Brain microvascular endothelial cell (primary cell): ENCODE measurements at regions not wholly inside any gene's neighbourhood (a gene's known extent, or its start where the extent isn't known, plus 50 kb on each side); places are given as distances from the start of the nearest gene placed in this dataset.

Experiments used
- DNase-seq: peaks from one replicate; pipeline ENCODE4 v3.0.0-alpha.2; 2020
- H3K27ac ChIP-seq: fragments of 250-450 bp; sonication (Bioruptor Pico); 2 replicates; pipeline ENCODE4 v1.5.1; 2020; ENCODE audit warnings: mild to moderate bottlenecking, moderate library complexity
- H3K27me3 ChIP-seq: fragments of 250-450 bp; sonication (Bioruptor Pico); replicated peaks from 2 replicates; pipeline ENCODE4 v1.5.1; 2020; ENCODE audit warnings: mild to moderate bottlenecking
- H3K36me3 ChIP-seq: fragments of 250-450 bp; sonication (Bioruptor Pico); replicated peaks from 2 replicates; pipeline ENCODE4 v1.5.1; 2020; ENCODE audit warnings: mild to moderate bottlenecking
- H3K4me3 ChIP-seq: 2 replicates; pipeline ENCODE4 v1.5.1; 2011; ENCODE audit warnings: low read depth, mild to moderate bottlenecking, control low read depth, low read length, moderate library complexity
- in situ Hi-C: cut with HindIII; loops from 2 replicates; pipeline ENCODE4 v1.10.0; 2017; ENCODE audit warnings: low sequenced_read_pairs, low pct_ligation_motif_present
- TF ChIP-seq, protein P1 (sequence below): IDR thresholded peaks from 2 replicates; pipeline ENCODE4 v1.5.1; 2011; ENCODE audit warnings: low read depth, mild to moderate bottlenecking, moderate library complexity, low read length, control low read depth, inconsistent platforms; ENCODE audit errors: missing control alignments

DNA sequence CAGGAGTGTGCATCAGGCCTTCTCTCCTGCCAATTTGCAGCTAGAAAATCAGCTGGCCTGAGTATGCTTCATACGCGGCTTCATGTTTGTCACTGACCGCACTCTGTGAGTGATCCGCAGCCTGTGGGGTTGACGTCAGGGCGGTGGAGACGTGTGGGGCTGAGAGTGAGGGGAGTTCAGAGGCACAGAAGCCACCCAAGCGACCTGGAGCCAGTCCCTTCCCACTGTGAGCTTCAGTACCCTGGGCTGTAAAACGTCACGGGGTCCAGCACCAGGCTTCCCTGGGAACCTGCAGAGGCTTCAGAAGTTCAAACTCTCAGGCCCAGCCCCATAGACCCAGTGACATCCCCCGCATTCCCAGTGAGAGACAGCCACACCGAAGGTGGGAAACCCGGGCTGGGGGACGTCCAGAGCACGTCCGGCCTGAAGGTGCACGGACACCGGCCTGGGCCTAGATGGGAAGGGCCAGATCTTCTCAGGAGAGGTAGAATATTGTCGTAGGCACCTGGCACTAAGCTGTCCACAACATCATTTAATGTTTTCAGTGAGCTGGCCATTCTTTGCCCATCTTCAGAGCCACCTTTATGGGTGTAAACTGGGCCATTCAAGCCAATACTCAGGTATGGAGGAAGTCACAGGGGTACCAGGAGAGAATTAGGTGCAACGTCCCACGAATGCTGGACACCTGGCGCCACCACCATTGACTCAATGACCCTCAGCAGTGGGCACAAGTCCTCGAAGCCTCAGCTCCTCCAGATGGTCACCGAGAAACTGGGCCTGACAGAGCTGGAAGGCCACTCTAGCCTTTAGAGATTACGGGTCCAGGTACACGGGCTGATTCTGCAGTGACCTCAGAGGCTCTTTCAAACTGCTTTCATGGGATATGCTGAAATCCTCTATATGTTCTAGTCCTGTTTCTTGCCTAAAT, 235.6 kb upstream of the MYT1L start:
- Histone ChIP-seq H3K36me3 (no peaks in the 10 kb centered on the region), H3K4me3 (no peak overlapping the region), H3K27ac (no peak overlapping the region), H3K27me3 (no peaks in the 10 kb centered on the region)
- in situ Hi-C loops, result no loop called here
- no peak for DNase-seq
- TF ChIP-seq, protein P1, sequence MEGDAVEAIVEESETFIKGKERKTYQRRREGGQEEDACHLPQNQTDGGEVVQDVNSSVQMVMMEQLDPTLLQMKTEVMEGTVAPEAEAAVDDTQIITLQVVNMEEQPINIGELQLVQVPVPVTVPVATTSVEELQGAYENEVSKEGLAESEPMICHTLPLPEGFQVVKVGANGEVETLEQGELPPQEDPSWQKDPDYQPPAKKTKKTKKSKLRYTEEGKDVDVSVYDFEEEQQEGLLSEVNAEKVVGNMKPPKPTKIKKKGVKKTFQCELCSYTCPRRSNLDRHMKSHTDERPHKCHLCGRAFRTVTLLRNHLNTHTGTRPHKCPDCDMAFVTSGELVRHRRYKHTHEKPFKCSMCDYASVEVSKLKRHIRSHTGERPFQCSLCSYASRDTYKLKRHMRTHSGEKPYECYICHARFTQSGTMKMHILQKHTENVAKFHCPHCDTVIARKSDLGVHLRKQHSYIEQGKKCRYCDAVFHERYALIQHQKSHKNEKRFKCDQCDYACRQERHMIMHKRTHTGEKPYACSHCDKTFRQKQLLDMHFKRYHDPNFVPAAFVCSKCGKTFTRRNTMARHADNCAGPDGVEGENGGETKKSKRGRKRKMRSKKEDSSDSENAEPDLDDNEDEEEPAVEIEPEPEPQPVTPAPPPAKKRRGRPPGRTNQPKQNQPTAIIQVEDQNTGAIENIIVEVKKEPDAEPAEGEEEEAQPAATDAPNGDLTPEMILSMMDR, result no peak

DNA sequence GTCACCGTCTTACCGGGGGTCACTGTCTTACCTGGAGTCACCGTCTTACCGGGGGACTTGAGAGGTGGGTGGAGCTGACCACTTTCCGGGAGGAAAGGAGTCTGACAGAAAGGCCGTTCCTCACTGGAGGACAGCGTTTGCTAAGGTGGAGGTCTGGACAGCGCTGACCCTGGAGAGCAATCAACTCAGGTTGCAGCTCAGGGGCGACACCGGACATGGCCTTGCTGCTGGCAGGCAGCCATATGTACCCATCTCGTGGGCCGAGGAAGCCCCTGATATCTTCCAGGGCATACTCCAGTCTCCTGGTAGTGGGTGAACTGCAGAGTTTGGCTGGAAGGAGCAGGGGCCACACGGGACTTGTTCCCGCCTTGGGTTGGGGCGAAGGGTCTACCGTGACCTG, 234.6 kb upstream of the MYT1L start:
- in situ Hi-C loops, result no loop called here
- Histone ChIP-seq H3K4me3 (no peak overlapping the region), H3K27me3 (no peaks in the 10 kb centered on the region), H3K27ac (no peak overlapping the region), H3K36me3 (no peaks in the 10 kb centered on the region)
- DNase-seq, result no peak
- TF ChIP-seq, protein P1, result no peak

DNA sequence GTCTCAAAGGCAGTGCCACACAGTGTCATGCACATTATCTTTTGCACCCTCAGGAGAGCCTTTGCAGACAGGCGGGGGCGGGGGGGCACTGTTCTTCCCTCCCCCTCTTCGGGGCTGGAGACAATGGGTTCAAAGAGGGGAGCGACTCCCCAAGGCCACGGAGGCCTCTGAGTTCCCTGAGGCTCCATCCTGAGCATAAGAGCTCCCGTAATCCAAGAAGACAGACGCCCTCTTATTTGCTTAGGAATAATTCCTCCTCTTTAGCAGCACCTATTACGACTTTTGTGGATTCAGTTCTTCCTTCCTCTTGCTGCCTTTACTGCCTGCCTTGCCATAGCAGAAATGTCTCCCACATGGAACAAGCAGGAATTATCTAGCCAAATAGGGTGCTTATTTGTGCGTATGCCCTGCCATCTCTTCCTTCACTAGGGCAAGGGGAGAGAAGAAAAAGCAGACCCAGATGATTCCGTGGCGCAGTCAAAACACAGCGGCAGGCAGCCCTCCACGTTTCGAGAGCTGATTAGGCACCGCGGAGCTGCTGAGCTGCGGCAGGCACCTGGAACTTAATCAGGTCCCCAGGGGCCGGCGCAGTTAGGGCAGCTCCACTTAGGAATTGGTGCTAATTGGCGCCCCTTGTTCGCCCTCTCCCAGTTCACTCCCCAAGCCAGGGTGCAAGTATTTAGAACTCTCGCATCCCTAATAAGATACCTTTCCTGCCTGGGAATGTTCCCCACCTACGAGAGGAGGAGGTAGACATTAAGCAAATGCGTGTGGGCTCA, 233.4 kb upstream of the MYT1L start:
- Histone ChIP-seq H3K4me3 (no peak overlapping the region), H3K36me3 (no peaks in the 10 kb centered on the region), H3K27me3 (no peaks in the 10 kb centered on the region), H3K27ac (no peak overlapping the region)
- in situ Hi-C loops, result no loop called here
- TF ChIP-seq, protein P1, result no peak
- no peak for DNase-seq

DNA sequence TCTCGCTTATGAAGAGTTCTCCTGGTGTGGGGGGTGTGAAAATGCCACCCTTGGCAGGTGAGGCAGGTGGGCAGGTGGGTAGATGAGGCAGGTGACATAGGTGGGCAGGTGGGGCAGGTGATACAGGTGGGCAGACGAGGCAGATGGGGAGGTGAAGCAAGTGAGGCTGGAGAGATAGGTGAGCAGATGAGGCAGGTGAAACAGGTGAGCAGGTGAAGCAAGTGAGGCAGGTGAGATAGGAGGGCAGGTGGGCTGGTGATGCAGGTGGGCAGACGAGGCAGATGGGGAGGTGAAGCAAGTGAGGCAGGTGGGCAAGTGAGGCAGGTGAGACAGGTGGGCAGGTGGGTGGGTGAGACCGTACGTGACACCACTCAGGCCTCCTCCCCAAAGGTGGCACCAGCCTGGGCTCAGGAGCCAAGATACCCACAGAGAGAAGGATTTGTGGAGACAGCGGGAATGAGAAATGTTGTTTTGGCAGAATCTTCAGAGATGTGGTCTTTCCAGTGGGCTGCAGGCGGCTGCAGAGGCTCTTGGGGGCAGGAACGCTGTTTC, 232.3 kb upstream of the MYT1L start:
- Histone ChIP-seq H3K4me3 (no peak overlapping the region), H3K27ac (no peak overlapping the region), H3K36me3 (no peaks in the 10 kb centered on the region), H3K27me3 (no peaks in the 10 kb centered on the region)
- TF ChIP-seq, protein P1, result no peak
- in situ Hi-C loops, result no loop called here
- no peak for DNase-seq

DNA sequence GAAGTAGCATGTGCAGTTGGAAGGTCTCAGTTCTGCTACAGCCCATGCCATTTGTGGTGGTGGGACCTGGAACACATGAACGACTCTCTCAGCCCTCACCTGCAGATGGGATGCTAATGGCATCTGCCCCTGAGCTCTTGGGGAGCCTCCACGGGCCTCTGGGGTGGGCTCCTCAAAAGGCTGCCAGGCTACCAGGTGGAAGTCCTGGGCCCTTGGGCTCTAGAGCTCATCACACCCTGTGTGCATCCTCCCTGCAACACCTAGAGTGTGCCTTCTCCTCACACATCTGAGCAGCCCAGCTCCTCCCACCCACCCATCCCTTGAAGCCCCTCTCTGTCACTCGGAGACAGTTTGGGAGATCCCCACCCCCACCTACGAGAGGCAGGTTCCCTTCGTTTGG, 231.8 kb upstream of the MYT1L start:
- Histone ChIP-seq H3K36me3 (no peaks in the 10 kb centered on the region), H3K4me3 (no peak overlapping the region), H3K27me3 (no peaks in the 10 kb centered on the region), H3K27ac (no peak overlapping the region)
- DNase-seq, result no peak
- in situ Hi-C loops, result no loop called here
- TF ChIP-seq, protein P1, result no peak
